Rectal smooth muscle tissue (tissue), 1 donor: ENCODE measurements at regions not wholly inside any gene's neighbourhood (a gene's known extent, or its start where the extent isn't known, plus 50 kb on each side); places are given as distances from the start of the nearest gene placed in this dataset.

Experiments
- H3K27ac ChIP-seq: one replicate; pipeline ENCODE4 v1.7.0; 2013; ENCODE audit warnings: low read depth, low read length, inconsistent platforms
- H3K27me3 ChIP-seq: one replicate; pipeline ENCODE4 v1.7.0; 2013; ENCODE audit warnings: low read length; ENCODE audit not compliant: control insufficient read depth, insufficient read depth
- H3K36me3 ChIP-seq: one replicate; pipeline ENCODE4 v1.7.0; 2013; ENCODE audit warnings: low read length; ENCODE audit not compliant: control insufficient read depth, insufficient read depth
- H3K4me1 ChIP-seq: one replicate; pipeline ENCODE4 v1.7.0; 2013; ENCODE audit warnings: low read length; ENCODE audit not compliant: control insufficient read depth, insufficient read depth
- H3K4me3 ChIP-seq: one replicate; pipeline ENCODE4 v1.7.0; 2013; ENCODE audit warnings: low read length
- H3K9ac ChIP-seq: one replicate; pipeline ENCODE4 v1.7.0; 2013; ENCODE audit warnings: low read length

DNA sequence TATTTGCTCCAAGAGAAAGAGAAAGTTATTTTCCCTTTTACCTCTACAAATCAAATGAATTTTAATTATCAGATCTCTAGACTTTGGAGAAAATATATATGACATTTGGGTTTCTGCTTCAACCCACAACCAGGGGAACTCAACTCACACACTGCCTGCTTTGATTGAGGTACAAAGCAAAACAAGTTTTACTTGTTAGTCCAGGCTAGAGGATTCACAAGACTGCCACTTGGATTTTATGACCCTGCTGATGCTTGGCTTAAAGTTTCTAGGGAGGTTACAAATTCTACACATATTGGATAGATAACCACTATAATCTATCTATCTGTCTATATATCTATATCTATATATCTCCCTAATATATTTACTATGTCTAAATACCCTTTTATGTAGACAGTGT, 467.3 kb upstream of the RGS18 start:
- Histone ChIP-seq H3K9ac (no peak overlapping the region), H3K27me3 (no peaks in the 10 kb centered on the region), H3K4me1 (no peaks in the 10 kb centered on the region), H3K36me3 (no peaks in the 10 kb centered on the region), H3K27ac (no peak overlapping the region), H3K4me3 (no peak overlapping the region)

DNA sequence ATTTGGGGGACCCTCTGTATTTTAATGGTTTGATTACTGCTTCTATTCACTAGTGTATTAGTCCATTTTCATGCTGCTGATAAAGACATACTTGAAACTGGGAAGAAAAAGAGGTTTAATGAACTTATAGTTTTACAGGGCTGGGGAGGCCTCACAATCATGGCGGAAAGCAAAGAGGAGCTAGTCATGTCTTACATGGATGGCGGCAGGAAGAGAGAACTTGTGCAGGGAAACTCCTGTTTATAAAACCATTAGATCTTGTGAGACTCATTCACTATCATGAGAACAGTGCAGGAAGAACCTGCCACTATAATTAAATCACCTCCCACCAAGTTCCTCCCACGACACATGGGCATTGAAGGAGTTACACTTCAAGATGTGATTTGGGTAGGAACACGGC, 464.5 kb upstream of the RGS18 start:
- Histone ChIP-seq H3K4me3 (no peak overlapping the region), H3K4me1 (no peaks in the 10 kb centered on the region), H3K36me3 (no peaks in the 10 kb centered on the region), H3K27ac (no peak overlapping the region), H3K9ac (no peak overlapping the region), H3K27me3 (no peaks in the 10 kb centered on the region)

DNA sequence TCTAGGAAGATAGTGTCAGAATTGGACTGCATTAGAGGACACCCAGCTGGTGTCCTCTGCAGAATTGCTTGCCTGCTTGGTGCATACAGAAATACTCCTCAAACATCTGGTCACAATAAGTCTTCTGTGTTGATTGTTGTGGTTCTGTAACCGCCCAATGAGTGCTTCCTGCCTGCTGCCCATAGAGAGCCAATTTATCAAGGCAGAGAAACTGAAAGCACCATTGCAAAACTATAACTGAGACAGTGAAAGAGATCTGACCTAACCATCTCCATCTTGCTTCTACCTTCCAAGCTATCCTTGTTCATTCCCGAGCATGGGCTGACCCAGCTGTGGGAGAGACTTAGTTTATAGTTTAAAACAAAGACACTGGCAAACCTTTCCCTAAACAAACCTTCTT, 462.4 kb upstream of the RGS18 start:
- no peak overlapping the region for H3K27ac ChIP-seq
- no peaks in the 10 kb centered on the region for H3K36me3 ChIP-seq
- H3K4me3 ChIP-seq: no peak overlapping the region
- H3K9ac ChIP-seq: no peak overlapping the region
- H3K4me1 ChIP-seq: no peaks in the 10 kb centered on the region
- H3K27me3 ChIP-seq: no peaks in the 10 kb centered on the region

DNA sequence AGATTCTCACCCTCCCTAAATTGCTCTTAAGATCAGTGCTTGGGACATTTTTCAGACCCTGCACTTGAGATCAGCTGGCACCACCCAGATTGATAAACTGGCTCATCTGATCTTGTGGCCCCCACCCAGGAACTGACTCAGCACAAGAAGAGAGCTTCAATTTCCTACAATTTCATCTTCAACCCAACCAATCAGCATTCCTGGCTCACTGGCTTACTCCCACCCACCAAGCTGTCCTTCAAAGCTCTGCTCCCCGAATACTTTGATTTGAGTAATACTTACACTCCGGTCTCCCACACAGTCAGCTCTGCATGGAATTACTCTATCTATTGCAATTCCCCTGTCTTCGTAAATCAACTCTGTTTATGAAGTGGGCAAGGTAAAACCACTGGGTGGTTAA, 461.9 kb upstream of the RGS18 start:
- Histone ChIP-seq H3K4me3 (no peak overlapping the region), H3K36me3 (no peaks in the 10 kb centered on the region), H3K9ac (no peak overlapping the region), H3K27me3 (no peaks in the 10 kb centered on the region), H3K4me1 (no peaks in the 10 kb centered on the region), H3K27ac (no peak overlapping the region)

GRCh38 chr1:191697556-191697955, 460.7 kb upstream of the RGS18 start:
- Histone ChIP-seq H3K27ac (no peak overlapping the region), H3K27me3 (no peaks in the 10 kb centered on the region), H3K9ac (no peak overlapping the region), H3K4me3 (no peak overlapping the region), H3K36me3 (no peaks in the 10 kb centered on the region), H3K4me1 (no peaks in the 10 kb centered on the region)

DNA sequence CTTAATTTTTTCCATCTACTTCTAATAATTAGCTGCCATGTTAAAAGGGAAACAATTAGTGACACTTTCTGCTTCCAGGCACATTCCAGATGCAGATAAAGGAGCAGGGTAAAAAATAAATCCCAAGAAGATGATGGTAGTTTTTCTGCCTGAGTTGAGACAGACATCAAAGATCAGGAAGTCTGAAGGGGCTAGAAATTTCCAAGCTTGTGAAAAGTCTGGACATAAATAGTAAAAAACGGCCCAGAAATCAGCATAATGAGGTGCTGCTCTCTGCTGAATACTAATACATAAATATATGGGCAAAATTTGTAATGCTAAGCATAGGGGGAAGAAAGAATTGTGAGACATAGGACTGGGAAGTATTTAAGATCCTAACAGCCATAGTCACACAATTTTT, 460.0 kb upstream of the RGS18 start:
- H3K4me3 ChIP-seq: no peak overlapping the region
- no peak overlapping the region for H3K27ac ChIP-seq
- no peak overlapping the region for H3K9ac ChIP-seq
- no peaks in the 10 kb centered on the region for H3K4me1 ChIP-seq
- no peaks in the 10 kb centered on the region for H3K36me3 ChIP-seq
- H3K27me3 ChIP-seq: no peaks in the 10 kb centered on the region

DNA sequence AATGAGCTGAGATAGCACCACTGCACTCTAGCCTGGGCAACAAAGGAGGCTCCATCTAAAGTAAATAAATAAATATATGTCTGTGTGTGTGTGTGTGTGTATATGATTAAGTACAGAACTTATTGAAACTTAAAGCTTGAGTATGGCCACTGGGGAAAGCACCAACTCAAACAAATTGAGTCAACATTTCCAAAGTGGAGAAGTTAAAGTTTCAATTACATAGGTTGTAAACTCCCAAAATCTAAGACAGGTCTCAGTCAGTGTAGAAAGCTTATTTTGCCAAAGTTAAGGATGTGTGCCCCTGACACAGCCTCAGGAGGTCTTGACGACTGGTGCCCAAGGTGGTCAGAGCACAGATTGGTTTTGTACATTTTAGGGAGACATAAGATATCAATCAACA, 458.9 kb upstream of the RGS18 start:
- no peak overlapping the region for H3K27ac ChIP-seq
- H3K27me3 ChIP-seq: no peaks in the 10 kb centered on the region
- H3K36me3 ChIP-seq: no peaks in the 10 kb centered on the region
- no peaks in the 10 kb centered on the region for H3K4me1 ChIP-seq
- H3K9ac ChIP-seq: no peak overlapping the region
- no peak overlapping the region for H3K4me3 ChIP-seq

DNA sequence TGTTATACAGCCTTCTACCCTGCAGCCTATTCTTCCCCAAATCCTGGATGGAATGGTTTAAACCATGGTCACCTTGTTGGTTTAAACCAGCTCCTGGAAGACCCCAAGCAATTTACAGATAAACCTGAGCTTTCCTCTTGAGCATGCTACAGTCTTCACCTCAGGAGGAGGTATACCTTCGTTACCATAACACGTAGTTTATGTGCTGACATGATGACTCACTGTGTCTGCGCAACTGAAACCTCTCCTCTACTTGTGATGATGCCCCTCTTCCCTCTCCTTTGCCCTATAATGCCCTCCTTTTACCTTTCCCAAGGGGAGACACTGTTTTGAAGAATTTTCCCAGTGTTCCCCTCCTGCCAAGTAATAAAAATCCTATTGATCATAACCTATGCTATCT, 457.3 kb upstream of the RGS18 start:
- no peak overlapping the region for H3K9ac ChIP-seq
- no peak overlapping the region for H3K27ac ChIP-seq
- H3K36me3 ChIP-seq: no peaks in the 10 kb centered on the region
- H3K27me3 ChIP-seq: no peaks in the 10 kb centered on the region
- no peaks in the 10 kb centered on the region for H3K4me1 ChIP-seq
- H3K4me3 ChIP-seq: no peak overlapping the region

- Histone ChIP-seq H3K27ac (no peak overlapping the region), H3K27me3 (no peaks in the 10 kb centered on the region), H3K9ac (no peak overlapping the region), H3K4me3 (no peak overlapping the region), H3K4me1 (no peaks in the 10 kb centered on the region), H3K36me3 (no peaks in the 10 kb centered on the region)
Observed at GRCh38 chr1:191702124-191702523, 456.1 kb upstream of the RGS18 start.

- no peak overlapping the region for H3K4me3 ChIP-seq
- H3K36me3 ChIP-seq: no peaks in the 10 kb centered on the region
- no peak overlapping the region for H3K27ac ChIP-seq
- H3K4me1 ChIP-seq: no peaks in the 10 kb centered on the region
- no peak overlapping the region for H3K9ac ChIP-seq
- H3K27me3 ChIP-seq: no peaks in the 10 kb centered on the region
Observed at GRCh38 chr1:191707288-191707687, 451.0 kb upstream of the RGS18 start.

GRCh38 chr1:191709215-191709614, 449.0 kb upstream of the RGS18 start:
- Histone ChIP-seq H3K9ac (no peak overlapping the region), H3K4me3 (no peak overlapping the region), H3K27me3 (no peaks in the 10 kb centered on the region), H3K36me3 (no peaks in the 10 kb centered on the region), H3K4me1 (peaks cover 2% of the 10 kb centered on the region), H3K27ac (no peak overlapping the region)

- Histone ChIP-seq H3K4me1 (peaks cover 2% of the 10 kb centered on the region), H3K4me3 (no peak overlapping the region), H3K27me3 (no peaks in the 10 kb centered on the region), H3K27ac (no peak overlapping the region), H3K36me3 (no peaks in the 10 kb centered on the region), H3K9ac (no peak overlapping the region)
Observed at GRCh38 chr1:191711961-191712360, 446.3 kb upstream of the RGS18 start.

DNA sequence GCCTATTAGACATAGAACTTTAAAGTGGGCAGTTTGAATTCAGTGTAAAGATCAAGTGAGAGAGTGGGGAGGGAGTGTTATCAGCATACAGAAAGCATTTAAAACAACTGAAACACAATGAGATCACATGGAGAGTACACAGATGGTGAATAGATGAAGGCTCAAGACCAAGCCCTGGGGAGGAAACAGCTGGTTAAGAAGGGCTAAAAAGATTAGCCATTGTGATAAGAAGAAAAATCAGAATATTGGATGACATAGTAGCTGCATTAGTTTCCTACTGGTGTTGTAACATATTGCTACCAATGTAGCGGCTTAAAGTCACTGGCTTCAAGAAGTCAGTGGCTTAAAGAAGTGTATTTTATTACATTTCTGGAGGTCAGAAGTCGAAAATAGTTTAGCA, 443.4 kb upstream of the RGS18 start:
- Histone ChIP-seq H3K27ac (no peak overlapping the region), H3K9ac (no peak overlapping the region), H3K27me3 (no peaks in the 10 kb centered on the region), H3K4me1 (peaks cover 2% of the 10 kb centered on the region), H3K4me3 (no peak overlapping the region), H3K36me3 (no peaks in the 10 kb centered on the region)

DNA sequence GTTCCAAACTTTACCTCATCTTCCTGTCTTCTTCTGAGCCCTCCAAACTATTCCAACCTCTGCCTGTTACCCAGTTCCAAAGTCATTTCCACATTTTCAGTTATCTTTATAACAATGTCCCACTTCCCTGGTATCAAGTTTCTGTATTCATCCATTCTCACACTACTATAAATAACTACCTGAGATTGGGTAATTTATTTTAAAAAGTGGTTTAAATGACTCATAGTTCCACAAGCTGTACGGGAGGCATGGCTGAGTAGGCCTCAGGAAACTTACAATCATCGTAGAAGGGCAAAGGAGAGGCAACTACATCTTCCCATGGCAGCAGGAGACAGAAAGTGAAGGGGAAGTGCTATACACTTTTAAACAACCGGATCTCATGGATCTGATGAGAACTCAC, 428.5 kb upstream of the RGS18 start:
- Histone ChIP-seq H3K9ac (no peak overlapping the region), H3K27me3 (no peaks in the 10 kb centered on the region), H3K36me3 (no peaks in the 10 kb centered on the region), H3K4me3 (no peak overlapping the region), H3K27ac (no peak overlapping the region), H3K4me1 (no peaks in the 10 kb centered on the region)
